ENCODE measurements at regions not wholly inside any gene's neighbourhood (a gene's known extent, or its start where the extent isn't known, plus 50 kb on each side); places are given as distances from the start of the nearest gene placed in this dataset.
"Not testable (repeated sequence)": the region's sequence is repeated elsewhere in the genome, so short reads cannot be mapped to it uniquely, and the experiment has no call there.

DNA sequence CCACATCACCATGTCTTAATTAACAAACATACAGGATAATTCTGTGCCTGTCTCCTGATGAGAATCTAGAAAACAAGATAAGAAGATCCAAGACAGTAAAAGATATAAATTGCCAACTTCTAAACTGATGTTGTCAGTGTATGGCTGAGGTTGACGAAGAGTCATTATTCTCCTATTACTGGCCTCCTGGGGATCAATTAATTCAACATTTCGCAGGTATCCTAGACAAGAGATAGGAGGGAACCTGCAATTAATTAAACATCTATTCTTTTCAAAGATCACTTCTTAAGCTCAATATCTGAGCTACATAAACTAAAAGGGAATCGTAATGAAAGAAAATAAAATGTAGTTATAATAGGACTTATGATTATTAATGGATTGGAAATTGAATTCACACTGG, 232.0 kb upstream of the GRIA1 start:
- no peak overlapping the region for H3K4me3 ChIP-seq (ENCODE audit: low read length in 2 of 2)
- H3K27me3 ChIP-seq (ENCODE audit: control insufficient read depth in 2 of 2, insufficient read depth in 1 of 2, low read length in 1 of 2) = no peaks in the 10 kb centered on the region
- WGBS = 74% methylated on average over 3 of the region's 3 CpGs
- peaks cover 0 to 4% of the 10 kb centered on the region in 2 donors for H3K9me3 ChIP-seq (ENCODE audit: control insufficient read depth in 2 of 2, insufficient read depth in 1 of 2, low read length in 1 of 2)
- no peaks in the 10 kb centered on the region for H3K4me1 ChIP-seq (ENCODE audit: control insufficient read depth in 2 of 2, insufficient read depth in 2 of 2, low read length in 2 of 2)
- H3K36me3 ChIP-seq (ENCODE audit: control insufficient read depth in 2 of 2, insufficient read depth in 2 of 2, low read length in 1 of 2) = no peaks in the 10 kb centered on the region
- H3K27ac ChIP-seq (ENCODE audit: low read depth in 1 of 2, low read length in 1 of 2) = no peak overlapping the region
- no peak for DNase-seq (ENCODE audit: low read depth in 6 of 9, low spot score in 9 of 9)

DNA sequence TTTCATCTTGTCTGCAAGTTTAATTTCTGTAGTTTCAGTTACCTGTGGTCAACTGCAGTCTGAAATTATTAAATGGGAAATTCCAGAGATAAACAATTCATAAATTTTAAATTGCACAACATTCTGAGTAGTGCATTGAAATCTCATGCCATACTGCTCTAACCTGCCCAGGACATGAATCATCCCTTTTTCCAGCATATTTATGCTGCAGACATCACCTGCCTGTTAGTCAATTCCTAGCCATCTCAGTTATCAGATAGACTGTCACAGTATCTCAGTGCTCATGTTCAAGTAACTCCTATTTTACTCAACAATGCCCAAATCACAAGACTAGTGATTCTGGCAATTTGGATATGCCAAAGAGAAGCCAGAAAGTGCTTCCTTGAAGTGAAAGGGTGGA, 223.0 kb upstream of the GRIA1 start:
- Histone ChIP-seq H3K9me3 (ENCODE audit: control insufficient read depth in 2 of 2, insufficient read depth in 1 of 2, low read length in 1 of 2) (no peaks in the 10 kb centered on the region), H3K4me3 (ENCODE audit: low read length in 2 of 2) (no peak overlapping the region), H3K27me3 (ENCODE audit: control insufficient read depth in 2 of 2, insufficient read depth in 1 of 2, low read length in 1 of 2) (no peaks in the 10 kb centered on the region), H3K27ac (ENCODE audit: low read depth in 1 of 2, low read length in 1 of 2) (no peak overlapping the region), H3K36me3 (ENCODE audit: control insufficient read depth in 2 of 2, insufficient read depth in 2 of 2, low read length in 1 of 2) (no peaks in the 10 kb centered on the region), H3K4me1 (ENCODE audit: control insufficient read depth in 2 of 2, insufficient read depth in 2 of 2, low read length in 2 of 2) (no peaks in the 10 kb centered on the region)
- no peak for DNase-seq (ENCODE audit: low read depth in 6 of 9, low spot score in 9 of 9)

DNA sequence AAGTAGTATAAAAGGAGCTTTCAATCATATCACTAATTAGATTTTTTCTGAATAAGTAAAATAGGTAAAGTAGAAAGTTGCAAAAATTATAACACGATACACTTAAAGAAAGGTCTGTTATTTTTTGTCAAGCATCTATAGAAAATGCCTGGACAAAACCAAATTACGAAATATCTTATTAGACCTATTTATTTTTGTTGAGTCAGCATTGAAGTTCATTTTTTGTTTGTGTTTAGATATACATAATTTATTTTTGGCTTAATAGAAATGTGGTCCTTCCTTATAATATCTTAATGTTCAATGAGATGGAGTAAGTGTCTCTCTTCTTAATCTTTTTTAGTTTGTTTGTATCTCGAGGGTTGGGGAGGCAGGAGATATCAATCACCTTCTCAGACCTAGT, 214.8 kb upstream of the GRIA1 start:
- Histone ChIP-seq H3K4me3 (ENCODE audit: low read length in 2 of 2) (no peak overlapping the region), H3K9me3 (ENCODE audit: control insufficient read depth in 2 of 2, insufficient read depth in 1 of 2, low read length in 1 of 2) (no peaks in the 10 kb centered on the region), H3K27me3 (ENCODE audit: control insufficient read depth in 2 of 2, insufficient read depth in 1 of 2, low read length in 1 of 2) (no peaks in the 10 kb centered on the region), H3K36me3 (ENCODE audit: control insufficient read depth in 2 of 2, insufficient read depth in 2 of 2, low read length in 1 of 2) (no peaks in the 10 kb centered on the region), H3K27ac (ENCODE audit: low read depth in 1 of 2, low read length in 1 of 2) (no peak overlapping the region), H3K4me1 (ENCODE audit: control insufficient read depth in 2 of 2, insufficient read depth in 2 of 2, low read length in 2 of 2) (no peaks in the 10 kb centered on the region)
- WGBS = 54% methylated on average over 3 of the region's 3 CpGs
- DNase-seq (ENCODE audit: low read depth in 6 of 9, low spot score in 9 of 9) = no peak

DNA sequence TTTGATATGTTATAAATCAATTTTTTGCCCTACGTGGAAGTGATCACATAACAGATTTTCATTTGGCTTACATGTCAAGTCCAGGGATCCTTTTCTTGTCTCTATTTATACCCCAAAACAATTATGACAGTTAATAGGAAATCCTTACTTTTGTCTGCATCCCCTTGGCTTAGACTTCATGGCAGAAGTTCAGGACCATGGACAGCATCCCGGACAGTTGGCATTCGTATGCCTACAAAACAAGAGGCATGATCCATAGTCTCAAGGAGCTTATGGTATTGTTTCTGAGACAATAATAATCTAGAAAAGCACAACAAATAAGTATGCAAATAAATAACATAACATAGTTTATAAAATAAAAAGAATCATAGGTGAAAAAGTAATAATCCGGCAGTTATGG, 214.3 kb upstream of the GRIA1 start:
- Histone ChIP-seq H3K4me3 (ENCODE audit: low read length in 2 of 2) (no peak overlapping the region), H3K27ac (ENCODE audit: low read depth in 1 of 2, low read length in 1 of 2) (no peak overlapping the region), H3K36me3 (ENCODE audit: control insufficient read depth in 2 of 2, insufficient read depth in 2 of 2, low read length in 1 of 2) (no peaks in the 10 kb centered on the region), H3K9me3 (ENCODE audit: control insufficient read depth in 2 of 2, insufficient read depth in 1 of 2, low read length in 1 of 2) (no peaks in the 10 kb centered on the region), H3K27me3 (ENCODE audit: control insufficient read depth in 2 of 2, insufficient read depth in 1 of 2, low read length in 1 of 2) (no peaks in the 10 kb centered on the region), H3K4me1 (ENCODE audit: control insufficient read depth in 2 of 2, insufficient read depth in 2 of 2, low read length in 2 of 2) (no peaks in the 10 kb centered on the region)
- DNase-seq (ENCODE audit: low read depth in 6 of 9, low spot score in 9 of 9) = peak in 4 of 9 donors; percentile 0 to 15 (median 8)
- 71% methylated on average over 4 of the region's 4 CpGs for WGBS

DNA sequence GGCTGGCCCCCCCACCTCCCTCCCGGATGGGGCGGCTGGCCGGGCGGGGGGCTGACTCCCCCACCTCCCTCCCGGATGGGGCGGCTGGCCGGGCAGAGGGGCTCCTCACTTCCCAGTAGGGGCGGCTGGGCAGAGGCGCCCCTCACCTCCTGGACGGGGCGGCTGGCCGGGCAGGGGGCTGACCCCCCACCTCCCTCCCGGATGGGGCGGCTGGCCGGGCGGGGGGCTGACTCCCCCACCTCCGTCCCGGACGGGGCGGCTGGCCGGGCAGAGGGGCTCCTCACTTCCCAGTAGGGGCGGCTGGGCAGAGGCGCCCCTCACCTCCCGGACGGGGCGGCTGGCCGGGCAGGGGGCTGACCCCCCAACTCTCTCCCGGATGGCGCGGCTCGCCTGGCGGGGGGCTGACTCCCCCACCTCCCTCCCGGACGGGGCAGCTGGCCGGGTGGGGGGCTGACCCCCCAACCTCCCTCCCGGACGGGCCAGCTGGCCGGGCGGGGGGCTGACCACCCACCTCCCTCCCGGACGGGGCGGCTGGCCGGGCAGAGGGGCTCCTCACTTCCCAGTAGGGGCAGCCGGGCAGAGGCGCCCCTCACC, 194.1 kb upstream of the GRIA1 start:
- 96% methylated on average over 38 of the region's 45 CpGs for WGBS
- H3K9me3 ChIP-seq (ENCODE audit: control insufficient read depth in 2 of 2, insufficient read depth in 1 of 2, low read length in 1 of 2); H3K36me3 ChIP-seq (ENCODE audit: control insufficient read depth in 2 of 2, insufficient read depth in 2 of 2, low read length in 1 of 2); DNase-seq (ENCODE audit: low read depth in 6 of 9, low spot score in 9 of 9); H3K4me3 ChIP-seq (ENCODE audit: low read length in 2 of 2); H3K27me3 ChIP-seq (ENCODE audit: control insufficient read depth in 2 of 2, insufficient read depth in 1 of 2, low read length in 1 of 2); H3K27ac ChIP-seq (ENCODE audit: low read depth in 1 of 2, low read length in 1 of 2); H3K4me1 ChIP-seq (ENCODE audit: control insufficient read depth in 2 of 2, insufficient read depth in 2 of 2, low read length in 2 of 2): not testable (repeated sequence)

DNA sequence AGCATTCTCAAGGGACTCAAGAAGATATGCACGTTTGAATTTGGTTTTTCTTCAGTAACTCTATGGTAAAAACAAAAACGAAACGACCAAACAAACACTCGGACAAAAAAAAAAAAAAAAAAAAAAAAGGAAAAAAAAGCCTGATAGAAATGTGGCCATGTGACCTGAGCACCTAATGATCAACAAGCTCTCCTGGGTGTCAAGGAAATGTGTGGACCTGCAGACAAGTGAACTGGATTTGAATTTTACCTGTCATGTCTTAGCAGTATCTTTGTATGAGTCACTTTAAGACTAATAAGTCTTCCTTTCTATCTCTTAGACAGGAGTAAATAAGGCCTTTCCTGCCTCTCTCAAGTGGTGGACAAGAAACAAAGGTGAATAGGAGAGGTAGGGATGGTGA, 190.6 kb upstream of the GRIA1 start:
- Histone ChIP-seq H3K27ac (ENCODE audit: low read depth in 1 of 2, low read length in 1 of 2) (no peak overlapping the region), H3K36me3 (ENCODE audit: control insufficient read depth in 2 of 2, insufficient read depth in 2 of 2, low read length in 1 of 2) (no peaks in the 10 kb centered on the region), H3K9me3 (ENCODE audit: control insufficient read depth in 2 of 2, insufficient read depth in 1 of 2, low read length in 1 of 2) (no peaks in the 10 kb centered on the region), H3K4me1 (ENCODE audit: control insufficient read depth in 2 of 2, insufficient read depth in 2 of 2, low read length in 2 of 2) (no peaks in the 10 kb centered on the region), H3K4me3 (ENCODE audit: low read length in 2 of 2) (no peak overlapping the region), H3K27me3 (ENCODE audit: control insufficient read depth in 2 of 2, insufficient read depth in 1 of 2, low read length in 1 of 2) (no peaks in the 10 kb centered on the region)
- DNase-seq (ENCODE audit: low read depth in 6 of 9, low spot score in 9 of 9) = no peak
- 66% methylated on average over 4 of the region's 4 CpGs for WGBS

DNA sequence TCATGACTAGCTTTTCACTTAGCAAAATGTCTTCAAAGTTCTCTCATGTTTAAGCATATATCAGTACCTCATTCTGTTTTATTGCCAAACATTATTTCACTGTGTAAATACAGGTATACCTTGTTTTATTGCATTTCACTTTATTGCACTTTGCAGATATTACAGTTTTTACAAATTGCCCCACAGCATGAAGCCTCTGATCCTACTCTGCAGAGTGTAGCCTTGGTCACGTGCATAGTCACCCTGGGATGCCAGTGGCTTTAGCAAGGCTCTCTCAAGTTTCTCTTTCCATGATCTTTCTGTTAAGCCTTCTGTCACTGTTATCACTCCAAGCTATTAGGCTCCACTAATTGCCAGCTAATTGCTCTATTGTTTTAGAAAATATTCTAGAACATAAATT, 182.2 kb upstream of the GRIA1 start:
- Histone ChIP-seq H3K4me3 (ENCODE audit: low read length in 2 of 2) (no peak overlapping the region), H3K4me1 (ENCODE audit: control insufficient read depth in 2 of 2, insufficient read depth in 2 of 2, low read length in 2 of 2) (no peaks in the 10 kb centered on the region), H3K27ac (ENCODE audit: low read depth in 1 of 2, low read length in 1 of 2) (no peak overlapping the region), H3K36me3 (ENCODE audit: control insufficient read depth in 2 of 2, insufficient read depth in 2 of 2, low read length in 1 of 2) (no peaks in the 10 kb centered on the region), H3K27me3 (ENCODE audit: control insufficient read depth in 2 of 2, insufficient read depth in 1 of 2, low read length in 1 of 2) (no peaks in the 10 kb centered on the region), H3K9me3 (ENCODE audit: control insufficient read depth in 2 of 2, insufficient read depth in 1 of 2, low read length in 1 of 2) (peaks cover 0 to 7% of the 10 kb centered on the region in 2 donors)
- WGBS = 59% methylated on average over 1 of the region's 1 CpG
- DNase-seq (ENCODE audit: low read depth in 6 of 9, low spot score in 9 of 9) = no peak

DNA sequence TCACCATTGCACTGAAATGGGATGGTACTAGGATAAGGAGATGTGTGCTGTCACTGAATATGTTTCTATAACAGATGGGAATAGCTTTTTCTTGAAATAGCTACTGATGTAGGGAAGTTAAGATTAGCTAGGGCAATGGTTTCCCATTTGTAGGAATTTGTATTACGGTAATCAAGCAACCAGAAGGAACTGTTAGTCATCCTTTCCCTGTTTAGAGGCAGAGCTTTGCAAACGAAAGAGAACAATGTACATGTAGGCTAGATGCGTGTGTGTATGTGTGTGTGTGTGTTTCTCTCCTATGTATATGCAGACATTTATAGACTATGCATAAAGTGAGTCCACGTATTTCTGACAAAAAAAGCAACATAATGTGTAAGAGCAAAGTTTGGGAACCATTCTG, 171.9 kb upstream of the GRIA1 start:
- no peaks in the 10 kb centered on the region for H3K27me3 ChIP-seq (ENCODE audit: control insufficient read depth in 2 of 2, insufficient read depth in 1 of 2, low read length in 1 of 2)
- 82% methylated on average over 4 of the region's 4 CpGs for WGBS
- H3K27ac ChIP-seq (ENCODE audit: low read depth in 1 of 2, low read length in 1 of 2) = no peak overlapping the region
- H3K4me3 ChIP-seq (ENCODE audit: low read length in 2 of 2) = no peak overlapping the region
- DNase-seq (ENCODE audit: low read depth in 6 of 9, low spot score in 9 of 9) = no peak
- no peaks in the 10 kb centered on the region for H3K4me1 ChIP-seq (ENCODE audit: control insufficient read depth in 2 of 2, insufficient read depth in 2 of 2, low read length in 2 of 2)
- H3K36me3 ChIP-seq (ENCODE audit: control insufficient read depth in 2 of 2, insufficient read depth in 2 of 2, low read length in 1 of 2) = no peaks in the 10 kb centered on the region
- H3K9me3 ChIP-seq (ENCODE audit: control insufficient read depth in 2 of 2, insufficient read depth in 1 of 2, low read length in 1 of 2) = no peaks in the 10 kb centered on the region

DNA sequence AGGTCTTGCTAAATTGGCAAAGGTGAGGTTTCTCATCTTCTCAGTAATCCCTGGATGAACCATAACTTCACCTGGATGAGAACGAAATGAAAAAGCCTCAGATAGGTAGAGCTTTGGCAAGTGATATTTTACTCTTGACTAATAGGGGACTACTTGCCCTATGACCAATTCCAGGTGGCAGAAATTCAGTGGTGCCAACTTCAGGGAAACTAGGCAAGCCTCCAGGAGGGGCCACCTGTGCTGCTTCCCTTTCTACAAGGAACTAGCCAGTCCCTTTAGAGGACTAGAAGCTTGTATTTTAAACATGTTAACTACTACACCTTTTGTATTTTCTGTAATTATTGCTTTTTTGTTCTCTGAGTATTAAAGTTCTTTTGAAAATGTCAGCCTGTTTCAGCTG, 169.0 kb upstream of the GRIA1 start:
- H3K36me3 ChIP-seq (ENCODE audit: control insufficient read depth in 2 of 2, insufficient read depth in 2 of 2, low read length in 1 of 2) = no peaks in the 10 kb centered on the region
- no peaks in the 10 kb centered on the region for H3K4me1 ChIP-seq (ENCODE audit: control insufficient read depth in 2 of 2, insufficient read depth in 2 of 2, low read length in 2 of 2)
- DNase-seq (ENCODE audit: low read depth in 6 of 9, low spot score in 9 of 9) = no peak
- H3K27me3 ChIP-seq (ENCODE audit: control insufficient read depth in 2 of 2, insufficient read depth in 1 of 2, low read length in 1 of 2) = no peaks in the 10 kb centered on the region
- no peak overlapping the region for H3K4me3 ChIP-seq (ENCODE audit: low read length in 2 of 2)
- 88% methylated on average over 1 of the region's 1 CpG for WGBS
- no peak overlapping the region for H3K27ac ChIP-seq (ENCODE audit: low read depth in 1 of 2, low read length in 1 of 2)
- H3K9me3 ChIP-seq (ENCODE audit: control insufficient read depth in 2 of 2, insufficient read depth in 1 of 2, low read length in 1 of 2) = no peaks in the 10 kb centered on the region

DNA sequence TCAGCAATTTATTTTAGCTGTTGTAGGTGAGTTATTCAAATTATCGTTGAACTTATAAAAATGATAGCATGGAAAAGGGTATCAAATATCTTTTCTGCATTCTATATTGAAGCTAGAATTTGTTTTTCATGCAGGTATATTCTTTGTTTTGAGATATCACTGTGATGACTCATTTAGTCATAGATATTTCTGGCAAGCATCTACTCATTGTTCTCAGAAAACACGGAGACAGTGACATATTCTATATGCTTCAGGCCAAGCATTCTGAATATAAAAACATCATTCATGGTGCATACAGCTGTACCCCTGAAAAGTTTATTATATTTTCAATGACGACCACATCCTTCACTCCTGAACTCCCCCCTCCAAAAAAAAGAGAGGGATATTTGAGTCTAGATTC, 150.3 kb upstream of the GRIA1 start:
- H3K4me1 ChIP-seq (ENCODE audit: control insufficient read depth in 2 of 2, insufficient read depth in 2 of 2, low read length in 2 of 2) = no peaks in the 10 kb centered on the region
- H3K27ac ChIP-seq (ENCODE audit: low read depth in 1 of 2, low read length in 1 of 2) = no peak overlapping the region
- no peaks in the 10 kb centered on the region for H3K36me3 ChIP-seq (ENCODE audit: control insufficient read depth in 2 of 2, insufficient read depth in 2 of 2, low read length in 1 of 2)
- WGBS = 91% methylated on average over 3 of the region's 3 CpGs
- no peak overlapping the region for H3K4me3 ChIP-seq (ENCODE audit: low read length in 2 of 2)
- H3K9me3 ChIP-seq (ENCODE audit: control insufficient read depth in 2 of 2, insufficient read depth in 1 of 2, low read length in 1 of 2) = no peaks in the 10 kb centered on the region
- DNase-seq (ENCODE audit: low read depth in 6 of 9, low spot score in 9 of 9) = no peak
- H3K27me3 ChIP-seq (ENCODE audit: control insufficient read depth in 2 of 2, insufficient read depth in 1 of 2, low read length in 1 of 2) = no peaks in the 10 kb centered on the region
